ENCODE measurements at regions not wholly inside any gene's neighbourhood (a gene's known extent, or its start where the extent isn't known, plus 50 kb on each side); places are given as distances from the start of the nearest gene placed in this dataset.
A peak's percentile ranks its signal among the peaks of the same experiment; 100 is the strongest.

- no peak overlapping the region for H2AFZ ChIP-seq (replicated peaks; ENCODE audit: low read length, poor library complexity)
- no peak overlapping the region for H2BK20ac ChIP-seq (ENCODE audit: low read depth, low read length)
- H3K18ac ChIP-seq (ENCODE audit: low read depth, low read length), result no peak overlapping the region
- no peak overlapping the region for H4K91ac ChIP-seq (ENCODE audit: insufficient read depth, low read depth, low read length)
- H3K9me3 ChIP-seq (ENCODE audit: control insufficient read depth, insufficient read depth, low read length), result no peaks in the 10 kb centered on the region; the same call in 1 of the 2 replicates
- no peaks in the 10 kb centered on the region for H3K9me1 ChIP-seq (ENCODE audit: insufficient read depth, low read length)
- H2BK120ac ChIP-seq (ENCODE audit: low read depth, low read length), result no peak overlapping the region
- H3K79me1 ChIP-seq (ENCODE audit: low read depth in 1 of 2, low read length in 2 of 2), result no peaks in the 10 kb centered on the region
- H3K27ac ChIP-seq (ENCODE audit: insufficient read depth, low read length), result no peak overlapping the region
- H3K4me1 ChIP-seq (ENCODE audit: control insufficient read depth, insufficient read depth, low read length), result peaks cover 2% of the 10 kb centered on the region
- no peak overlapping the region for H3K4me2 ChIP-seq (ENCODE audit: low read depth, low read length)
- DNase-seq, result peak; percentile 51
- H2BK5ac ChIP-seq (ENCODE audit: low read depth, low read length, poor library complexity, severe bottlenecking), result no peak overlapping the region
- no peak overlapping the region for H3K14ac ChIP-seq (replicated peaks; ENCODE audit: low read depth, low read length)
- no peak overlapping the region for H3K9ac ChIP-seq (ENCODE audit: low read depth, low read length)
- dilution Hi-C loops (cut with HindIII; ENCODE audit: low sequenced_read_pairs, unreplicated experiment) (no loop called here), intact Hi-C loops (cut with micrococcal nuclease) (no loop called here), in situ Hi-C loops (cut with MboI; ENCODE audit: low sequenced_read_pairs) (no loop called here)
- no peak overlapping the region for H3K56ac ChIP-seq (ENCODE audit: extremely low read depth, insufficient read depth, low read length)
- no peaks in the 10 kb centered on the region for H3K36me3 ChIP-seq (ENCODE audit: control insufficient read depth, insufficient read depth, low read length)
- no peak overlapping the region for H4K8ac ChIP-seq (ENCODE audit: low read depth in 2 of 2, low read length in 2 of 2)
- BruUV-seq (replicated peaks), result no TSS peak
- H3K4ac ChIP-seq (ENCODE audit: low read depth, low read length), result no peak overlapping the region
- H3K23ac ChIP-seq (ENCODE audit: low read depth, low read length), result no peak overlapping the region
- no peaks in the 10 kb centered on the region for H4K20me1 ChIP-seq (ENCODE audit: insufficient read depth, low read length)
- no peaks in the 10 kb centered on the region for H3K27me3 ChIP-seq (ENCODE audit: control insufficient read depth, insufficient read depth, low read length)
- 61% methylated on average over 2 of the region's 4 CpGs; no CpG with 5 or more reads in 1 of the 2 experiments for WGBS, 2 experiments (ENCODE audit: extremely low coverage in 2 of 2, insufficient read length in 1 of 2)
- TF ChIP-seq CEBPB (IDR thresholded peaks at IDR 0.05; ENCODE audit: low read depth, low read length) (0 out of 2 replicates have a peak, but pooled peaks have one; percentile 6), RCOR1 (IDR thresholded peaks at IDR 0.05; ENCODE audit: insufficient replicate concordance, low read length) (no peak), FOS (IDR thresholded peaks at IDR 0.05; ENCODE audit: low read depth, low read length) (no peak)
- no peak overlapping the region for H3K4me3 ChIP-seq (ENCODE audit: insufficient read depth, low read depth, low read length)
- H2AK9ac ChIP-seq (replicated peaks; ENCODE audit: low read depth, low read length, poor library complexity), result no peak overlapping the region
- POLR2A ChIA-PET (ENCODE audit: unreplicated experiment), result no interaction called here
- no peak overlapping the region for H2AK5ac ChIP-seq (ENCODE audit: low read depth, low read length)
- no peak overlapping the region for H2BK15ac ChIP-seq (ENCODE audit: low read depth, low read length)
- ATAC-seq (ENCODE audit: low read depth), result no peak
- CTCF ChIA-PET, result no interaction called here
- H4K5ac ChIP-seq (ENCODE audit: low read depth, low read length), result no peak overlapping the region
Measured at GRCh38 chr3:160141485-160142185, 83.6 kb upstream of the C3orf80 start.

Measured in IMR-90 (cell line).